ENCODE measurements at regions not wholly inside any gene's neighbourhood (a gene's known extent, or its start where the extent isn't known, plus 50 kb on each side); places are given as distances from the start of the nearest gene placed in this dataset.

GRCh38 chr7:123401295-123401694 is 133.1 kb downstream of the IQUB start:
- H3K4me3 ChIP-seq (ENCODE audit: control insufficient read depth, low read depth, low read length): no peak overlapping the region
- no peak for DNase-seq (ENCODE audit: low read depth)
- TF ChIP-seq CTCF (conservative IDR thresholded peaks at IDR 0.05; ENCODE audit: control insufficient read depth, insufficient read depth, low read depth, low read length): no peak

GRCh38 chr7:123400196-123400595 is 134.2 kb downstream of the IQUB start:
- no peak for TF ChIP-seq CTCF (conservative IDR thresholded peaks at IDR 0.05; ENCODE audit: control insufficient read depth, insufficient read depth, low read depth, low read length)
- H3K4me3 ChIP-seq (ENCODE audit: control insufficient read depth, low read depth, low read length): no peak overlapping the region
- DNase-seq (ENCODE audit: low read depth): no peak

GRCh38 chr7:123398921-123399320 is 135.5 kb downstream of the IQUB start:
- H3K4me3 ChIP-seq (ENCODE audit: control insufficient read depth, low read depth, low read length): no peak overlapping the region
- TF ChIP-seq CTCF (conservative IDR thresholded peaks at IDR 0.05; ENCODE audit: control insufficient read depth, insufficient read depth, low read depth, low read length): no peak
- DNase-seq (ENCODE audit: low read depth): no peak

GRCh38 chr7:123397746-123398338 is 136.6 kb downstream of the IQUB start:
- TF ChIP-seq CTCF (conservative IDR thresholded peaks at IDR 0.05; ENCODE audit: control insufficient read depth, insufficient read depth, low read depth, low read length): no peak
- no peak for DNase-seq (ENCODE audit: low read depth)
- H3K4me3 ChIP-seq (ENCODE audit: control insufficient read depth, low read depth, low read length): no peak overlapping the region

GRCh38 chr7:123393623-123394022 is 140.8 kb downstream of the IQUB start:
- DNase-seq (ENCODE audit: low read depth): no peak
- no peak for TF ChIP-seq CTCF (conservative IDR thresholded peaks at IDR 0.05; ENCODE audit: control insufficient read depth, insufficient read depth, low read depth, low read length)
- no peak overlapping the region for H3K4me3 ChIP-seq (ENCODE audit: control insufficient read depth, low read depth, low read length)

GRCh38 chr7:123372368-123372767 is 162.0 kb downstream of the IQUB start:
- no peak for DNase-seq (ENCODE audit: low read depth)
- no peak for TF ChIP-seq CTCF (conservative IDR thresholded peaks at IDR 0.05; ENCODE audit: control insufficient read depth, insufficient read depth, low read depth, low read length)

More at GRCh38 chr7:123372368-123372767, 162.0 kb downstream of the IQUB start:
- no peak overlapping the region for H3K4me3 ChIP-seq (ENCODE audit: control insufficient read depth, low read depth, low read length)
